ENCODE measurements at regions not wholly inside any gene's neighbourhood (a gene's known extent, or its start where the extent isn't known, plus 50 kb on each side); places are given as distances from the start of the nearest gene placed in this dataset.
"Not testable (repeated sequence)": the region's sequence is repeated elsewhere in the genome, so short reads cannot be mapped to it uniquely, and the experiment has no call there.

DNA sequence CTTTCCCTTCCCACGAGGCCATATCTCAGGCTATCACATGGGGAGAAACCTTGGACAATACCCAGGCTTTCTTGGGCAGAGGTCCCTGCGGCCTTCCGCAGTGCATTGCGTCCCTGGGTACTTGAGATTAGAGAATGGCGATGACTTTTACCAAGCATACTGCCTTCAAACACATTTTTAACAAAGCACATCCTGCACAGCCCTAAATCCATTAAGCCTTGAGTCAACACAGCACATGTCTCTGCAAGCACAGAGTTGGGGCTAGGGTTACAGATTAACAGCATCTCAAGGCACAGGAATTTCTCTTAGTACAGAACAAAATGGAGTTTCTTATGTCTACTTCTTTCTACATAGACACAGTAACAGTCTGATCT is 494.2 kb downstream of the IGSF11 start:
- not testable (repeated sequence) for TF ChIP-seq REST (IDR thresholded peaks at IDR 0.05; ENCODE audit: low read depth, low read length); SMC3 (IDR thresholded peaks at IDR 0.05; ENCODE audit: low read depth, low read length); CTCF (IDR thresholded peaks at IDR 0.05); RFX5 (IDR thresholded peaks at IDR 0.05; ENCODE audit: low read length); RCOR1 (IDR thresholded peaks at IDR 0.05; ENCODE audit: low read length); JUND (IDR thresholded peaks at IDR 0.05); NFIC (IDR thresholded peaks at IDR 0.05; ENCODE audit: borderline replicate concordance); EP300 (IDR thresholded peaks at IDR 0.05; ENCODE audit: borderline replicate concordance in 1 of 2, low read depth in 1 of 2, low read length in 1 of 2)
